DND-41 (cell line): ENCODE measurements at regions not wholly inside any gene's neighbourhood (a gene's known extent, or its start where the extent isn't known, plus 50 kb on each side); places are given as distances from the start of the nearest gene placed in this dataset.

ENCODE experiments used
- CTCF ChIP-seq: IDR thresholded peaks from 2 replicates; pipeline ENCODE4 v1.5.1; 2012; ENCODE audit warnings: borderline replicate concordance, low read length, moderate library complexity, mild to moderate bottlenecking; ENCODE audit not compliant: poor library complexity, severe bottlenecking; ENCODE audit errors: extremely low read depth
- EZH2 ChIP-seq: IDR thresholded peaks from 3 replicates; pipeline ENCODE4 v1.6.1; 2012; ENCODE audit warnings: borderline replicate concordance, low read depth, mild to moderate bottlenecking, moderate library complexity, low read length, inconsistent platforms; ENCODE audit not compliant: severe bottlenecking

- TF ChIP-seq CTCF (no peak), EZH2 (no peak)
Measured at GRCh38 chr4:33390976-33391375, 2670.8 kb downstream of the PCDH7 start.
